MV-4-11 (cell line): ENCODE measurements at regions not wholly inside any gene's neighbourhood (a gene's known extent, or its start where the extent isn't known, plus 50 kb on each side); places are given as distances from the start of the nearest gene placed in this dataset.

Source experiments
- DNase-seq: peaks from one replicate; lab custom pipeline; 2025; lab: John Stamatoyannopoulos, UW

DNA sequence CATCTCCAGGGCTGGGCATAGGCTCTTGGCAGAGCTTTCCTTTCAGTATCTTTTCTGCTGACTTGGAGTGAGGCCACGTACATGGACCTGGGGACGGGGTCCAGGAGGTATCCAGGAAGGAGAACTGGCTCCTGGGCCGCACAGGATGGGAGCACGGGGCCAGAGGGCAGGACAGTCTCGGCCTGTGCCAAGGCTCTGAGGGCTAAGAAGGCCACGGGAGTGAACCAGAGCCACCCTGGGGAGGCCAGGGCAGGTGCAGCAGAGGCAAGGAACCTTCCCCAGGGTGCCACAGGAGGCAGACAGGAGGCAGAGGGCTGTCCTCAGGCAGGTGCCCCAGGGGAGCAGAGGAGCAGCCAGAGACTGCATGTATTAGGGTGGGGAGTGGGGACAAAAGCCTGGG lies 50.3 kb downstream of the PLXNA1 start:
- DNase-seq, result no peak

- no peak for DNase-seq
These were observed 50.9 kb downstream of the PLXNA1 start for GRCh38 chr3:127033786-127034185.

GRCh38 chr3:127034195-127034989 lies 51.5 kb downstream of the PLXNA1 start:
- no peak for DNase-seq

- no peak for DNase-seq
These were observed 52.2 kb downstream of the PLXNA1 start for GRCh38 chr3:127034990-127035652.

- DNase-seq, result no peak
These were observed 52.8 kb downstream of the PLXNA1 start for GRCh38 chr3:127035677-127036076.

GRCh38 chr3:127036209-127037020 lies 53.5 kb downstream of the PLXNA1 start:
- no peak for DNase-seq

- DNase-seq, result no peak
These were observed 54.1 kb downstream of the PLXNA1 start for GRCh38 chr3:127037021-127037400.

- no peak for DNase-seq
These were observed 54.5 kb downstream of the PLXNA1 start for GRCh38 chr3:127037418-127037841.

- DNase-seq, result no peak
These were observed 55.1 kb downstream of the PLXNA1 start for GRCh38 chr3:127037971-127038446.

GRCh38 chr3:127038466-127038865 lies 55.6 kb downstream of the PLXNA1 start:
- DNase-seq, result no peak

- DNase-seq, result no peak
These were observed 56.1 kb downstream of the PLXNA1 start for GRCh38 chr3:127038923-127039581.

- DNase-seq, result no peak
These were observed 56.8 kb downstream of the PLXNA1 start for GRCh38 chr3:127039719-127040118.

DNA sequence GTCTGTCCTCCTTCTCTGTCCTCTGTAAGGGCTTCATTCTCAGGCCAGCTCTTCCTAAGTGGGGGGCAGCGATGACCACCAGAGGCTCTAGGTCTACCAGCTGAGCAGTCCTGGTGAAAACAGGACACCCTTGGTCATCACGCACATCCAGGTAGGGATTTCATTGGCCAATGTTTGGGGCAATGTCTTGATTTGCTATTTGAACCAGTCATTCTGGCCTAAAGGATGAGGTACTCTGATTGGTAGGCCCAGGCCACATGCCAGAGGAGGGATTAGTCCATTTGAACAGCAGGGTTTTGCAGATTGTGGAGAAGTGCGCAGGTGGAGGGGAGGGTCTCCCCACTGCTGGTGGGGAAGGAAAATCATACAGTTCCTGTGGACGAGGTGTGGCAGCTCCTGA lies 57.3 kb downstream of the PLXNA1 start:
- DNase-seq, result no peak

DNA sequence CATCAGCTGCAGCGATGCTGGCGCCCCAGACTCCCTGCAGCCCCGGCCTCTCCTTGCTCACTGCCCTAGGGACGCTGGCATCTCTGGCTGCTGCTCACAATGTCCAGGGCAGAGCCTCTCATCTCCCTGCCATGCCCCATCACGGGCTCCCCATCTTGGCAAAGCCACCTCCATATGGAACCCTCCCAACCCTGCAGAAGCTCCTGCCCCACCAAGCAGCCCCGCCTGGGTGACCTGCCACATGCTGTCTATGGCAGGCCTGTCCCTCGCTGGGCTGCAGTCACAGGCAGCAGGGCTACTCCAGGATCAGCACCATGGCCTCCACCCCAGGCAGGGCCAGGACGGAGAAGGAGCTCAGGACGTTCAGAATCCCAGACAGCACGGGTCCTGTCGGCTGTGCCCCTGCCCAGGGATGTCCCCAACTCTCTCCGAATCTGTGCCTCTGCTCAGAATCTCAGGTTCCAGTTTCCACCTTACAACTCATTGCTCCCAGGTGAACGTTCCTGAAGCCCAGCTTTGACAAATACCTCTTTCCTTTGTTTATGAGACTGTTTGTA lies 58.4 kb downstream of the PLXNA1 start:
- DNase-seq, result no peak

GRCh38 chr3:127041933-127042332 lies 59.0 kb downstream of the PLXNA1 start:
- DNase-seq, result no peak

DNA sequence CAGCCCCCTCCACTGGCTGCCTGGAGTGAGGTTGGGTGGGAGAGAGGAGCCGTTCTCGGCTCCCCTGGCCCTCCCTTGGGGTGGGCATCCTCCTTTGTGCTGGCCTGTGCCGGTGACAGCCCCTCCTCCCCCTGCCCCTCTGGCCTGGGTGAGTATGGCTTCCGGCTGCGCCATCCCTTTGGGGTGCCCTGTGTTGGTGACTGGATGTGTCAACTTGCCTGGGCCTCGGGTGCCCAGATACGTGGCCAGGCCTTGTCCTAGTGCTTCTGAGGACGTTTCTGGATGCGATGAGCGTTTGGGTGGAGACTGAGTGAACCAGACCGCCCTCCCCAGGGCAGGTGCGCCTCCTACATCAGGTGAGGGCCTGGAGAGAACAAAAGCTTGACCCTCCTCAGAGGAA lies 59.7 kb downstream of the PLXNA1 start:
- no peak for DNase-seq

- no peak for DNase-seq
These were observed 60.2 kb downstream of the PLXNA1 start for GRCh38 chr3:127043041-127043641.

DNA sequence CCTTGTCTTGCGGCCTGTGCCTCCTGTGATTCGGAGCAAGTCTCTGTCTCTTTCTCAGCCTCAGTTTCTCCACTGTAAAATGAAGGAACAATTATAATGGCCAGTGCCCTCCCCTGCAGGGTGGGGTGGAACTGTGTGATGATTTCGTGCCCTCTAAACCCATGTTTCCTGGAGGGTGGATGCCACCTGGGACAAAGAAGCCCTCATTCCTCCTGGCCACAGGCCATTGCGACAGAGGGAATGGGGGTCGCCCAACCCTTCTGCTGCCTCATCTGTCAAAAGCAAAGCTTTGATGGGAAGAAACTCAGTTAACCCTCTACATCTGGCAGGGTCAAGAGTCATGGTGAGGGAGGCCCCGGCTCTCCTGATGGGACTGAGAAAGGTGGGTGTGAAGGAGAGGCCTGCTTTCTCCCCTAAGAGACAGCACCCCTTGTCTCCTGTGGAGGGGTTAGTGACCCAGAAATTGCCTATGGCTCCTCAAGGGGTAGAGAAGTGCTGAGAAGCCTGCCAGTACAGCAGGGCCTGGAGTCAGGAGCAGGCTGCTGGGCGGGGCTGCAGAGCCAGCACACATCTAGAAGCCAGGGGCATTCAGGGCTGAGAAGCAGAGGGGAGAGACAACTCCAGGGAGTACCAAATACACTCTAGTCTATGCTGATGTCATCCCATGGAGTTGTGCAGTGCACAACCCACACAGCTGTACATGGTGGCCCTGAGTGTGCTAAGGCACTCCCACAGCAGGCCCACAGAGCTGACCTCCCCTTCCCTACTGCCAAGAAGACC lies 61.0 kb downstream of the PLXNA1 start:
- DNase-seq, result no peak

DNA sequence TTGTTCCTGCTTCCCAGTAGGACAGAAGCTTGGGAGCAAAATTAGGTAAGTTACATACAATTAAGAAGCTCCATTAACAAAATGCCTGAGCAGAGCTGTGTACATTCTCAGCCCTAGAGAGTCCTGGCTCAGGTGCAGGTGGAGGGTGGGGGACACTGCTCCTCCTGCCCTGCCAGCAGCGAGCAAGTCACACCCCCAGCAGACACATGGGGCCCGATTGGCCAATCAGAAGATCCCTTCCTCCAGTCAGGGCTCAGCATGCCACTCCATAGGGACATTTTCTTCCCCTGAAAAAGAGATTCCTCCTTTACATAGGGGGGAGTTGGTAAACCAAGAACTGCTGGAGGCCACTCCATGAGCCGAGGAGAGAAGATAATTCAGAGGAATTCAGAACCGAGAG lies 62.1 kb downstream of the PLXNA1 start:
- no peak for DNase-seq

DNA sequence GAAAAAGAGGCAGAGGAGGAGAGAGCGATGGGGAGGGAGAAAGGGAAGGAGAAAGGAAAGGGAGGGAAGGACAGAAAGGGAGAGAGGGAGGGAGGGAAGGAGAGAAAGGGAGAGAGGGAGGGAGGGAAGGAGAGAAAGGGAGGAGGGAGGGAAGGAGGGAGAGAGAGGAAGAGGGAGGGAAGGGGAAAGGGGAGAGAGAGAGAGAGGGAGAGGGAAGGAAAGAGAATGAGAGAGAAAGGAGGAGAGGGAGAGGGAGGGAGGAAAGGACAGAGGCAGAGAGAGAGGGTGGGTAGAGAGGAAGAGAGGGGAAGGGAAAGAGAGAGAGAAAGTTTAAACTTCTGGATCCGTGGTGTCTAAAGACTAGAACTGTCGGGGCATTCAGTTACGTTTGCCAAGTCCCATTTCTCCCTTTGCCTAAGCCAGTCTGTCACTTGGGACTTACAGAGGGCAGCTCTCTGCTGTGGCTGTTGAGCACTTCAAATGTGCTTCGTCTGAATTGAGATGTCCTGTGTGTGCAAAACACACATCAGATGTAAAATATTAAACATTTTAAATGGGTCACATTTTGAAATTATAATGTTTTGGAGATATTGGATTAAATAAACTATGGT lies 62.6 kb downstream of the PLXNA1 start:
- no peak for DNase-seq
